ENCODE measurements at regions not wholly inside any gene's neighbourhood (a gene's known extent, or its start where the extent isn't known, plus 50 kb on each side); places are given as distances from the start of the nearest gene placed in this dataset.

DNA sequence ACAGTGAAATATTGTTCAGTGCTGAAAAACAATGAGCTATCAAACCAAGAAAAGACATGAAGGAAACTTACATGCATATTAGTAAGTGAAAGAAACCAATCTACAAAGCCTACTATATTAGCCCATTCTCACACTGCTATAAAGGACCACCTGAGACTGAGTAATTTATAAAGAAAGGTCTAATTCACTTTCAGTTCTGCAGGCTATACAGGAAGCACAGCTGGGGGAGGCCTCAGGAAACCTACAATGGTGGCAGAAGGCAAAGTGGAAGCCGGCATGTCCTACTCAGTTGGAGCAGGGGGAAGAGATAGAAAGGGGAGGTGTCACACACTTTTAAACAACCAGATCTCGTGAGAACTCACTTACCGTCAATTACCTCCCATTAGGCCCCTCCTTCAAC is 232.1 kb downstream of the TMX3 start:
- DNase-seq (ENCODE audit: low read depth) = no peak
- TF ChIP-seq, protein P1, sequence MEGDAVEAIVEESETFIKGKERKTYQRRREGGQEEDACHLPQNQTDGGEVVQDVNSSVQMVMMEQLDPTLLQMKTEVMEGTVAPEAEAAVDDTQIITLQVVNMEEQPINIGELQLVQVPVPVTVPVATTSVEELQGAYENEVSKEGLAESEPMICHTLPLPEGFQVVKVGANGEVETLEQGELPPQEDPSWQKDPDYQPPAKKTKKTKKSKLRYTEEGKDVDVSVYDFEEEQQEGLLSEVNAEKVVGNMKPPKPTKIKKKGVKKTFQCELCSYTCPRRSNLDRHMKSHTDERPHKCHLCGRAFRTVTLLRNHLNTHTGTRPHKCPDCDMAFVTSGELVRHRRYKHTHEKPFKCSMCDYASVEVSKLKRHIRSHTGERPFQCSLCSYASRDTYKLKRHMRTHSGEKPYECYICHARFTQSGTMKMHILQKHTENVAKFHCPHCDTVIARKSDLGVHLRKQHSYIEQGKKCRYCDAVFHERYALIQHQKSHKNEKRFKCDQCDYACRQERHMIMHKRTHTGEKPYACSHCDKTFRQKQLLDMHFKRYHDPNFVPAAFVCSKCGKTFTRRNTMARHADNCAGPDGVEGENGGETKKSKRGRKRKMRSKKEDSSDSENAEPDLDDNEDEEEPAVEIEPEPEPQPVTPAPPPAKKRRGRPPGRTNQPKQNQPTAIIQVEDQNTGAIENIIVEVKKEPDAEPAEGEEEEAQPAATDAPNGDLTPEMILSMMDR (IDR thresholded peaks at IDR 0.05; ENCODE audit: low read depth, low read length, missing control alignments) = no peak
- in situ Hi-C loops (cut with HindIII; ENCODE audit: low sequenced_read_pairs) = no loop called here
- no peak overlapping the region for H3K4me3 ChIP-seq (ENCODE audit: low read depth, low read length)

DNA sequence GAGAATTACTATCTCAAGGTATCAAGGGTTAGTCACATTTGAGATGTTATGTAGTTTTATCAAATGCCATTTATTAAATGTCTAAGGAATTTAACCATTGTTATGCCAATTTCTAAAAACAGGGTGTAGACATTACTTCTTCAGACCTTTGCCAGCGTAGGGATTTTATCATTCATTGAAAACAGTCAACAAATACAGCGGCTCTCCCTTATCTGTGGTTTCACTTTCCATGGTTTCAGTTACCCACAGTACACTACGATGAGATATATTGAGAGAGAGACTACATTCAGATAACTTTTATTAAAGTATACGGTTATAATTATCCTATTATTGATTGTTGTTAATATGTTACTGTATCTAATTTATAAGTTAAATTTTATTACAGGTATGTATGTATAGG is 234.7 kb downstream of the TMX3 start:
- no peak for DNase-seq (ENCODE audit: low read depth)
- in situ Hi-C loops (cut with HindIII; ENCODE audit: low sequenced_read_pairs) = no loop called here
- TF ChIP-seq, protein P1 (IDR thresholded peaks at IDR 0.05; ENCODE audit: low read depth, low read length, missing control alignments) = no peak
- H3K4me3 ChIP-seq (ENCODE audit: low read depth, low read length) = no peak overlapping the region

- TF ChIP-seq, protein P1 (IDR thresholded peaks at IDR 0.05; ENCODE audit: low read depth, low read length, missing control alignments) = no peak
- DNase-seq (ENCODE audit: low read depth) = no peak
- in situ Hi-C loops (cut with HindIII; ENCODE audit: low sequenced_read_pairs) = no loop called here
- no peak overlapping the region for H3K4me3 ChIP-seq (ENCODE audit: low read depth, low read length)
Measured at GRCh38 chr18:68478246-68478645, 236.7 kb downstream of the TMX3 start.

- DNase-seq (ENCODE audit: low read depth) = no peak
- TF ChIP-seq, protein P1 (IDR thresholded peaks at IDR 0.05; ENCODE audit: low read depth, low read length, missing control alignments) = no peak
- no peak overlapping the region for H3K4me3 ChIP-seq (ENCODE audit: low read depth, low read length)
- in situ Hi-C loops (cut with HindIII; ENCODE audit: low sequenced_read_pairs) = no loop called here
Measured at GRCh38 chr18:68475883-68476282, 239.0 kb downstream of the TMX3 start.

DNA sequence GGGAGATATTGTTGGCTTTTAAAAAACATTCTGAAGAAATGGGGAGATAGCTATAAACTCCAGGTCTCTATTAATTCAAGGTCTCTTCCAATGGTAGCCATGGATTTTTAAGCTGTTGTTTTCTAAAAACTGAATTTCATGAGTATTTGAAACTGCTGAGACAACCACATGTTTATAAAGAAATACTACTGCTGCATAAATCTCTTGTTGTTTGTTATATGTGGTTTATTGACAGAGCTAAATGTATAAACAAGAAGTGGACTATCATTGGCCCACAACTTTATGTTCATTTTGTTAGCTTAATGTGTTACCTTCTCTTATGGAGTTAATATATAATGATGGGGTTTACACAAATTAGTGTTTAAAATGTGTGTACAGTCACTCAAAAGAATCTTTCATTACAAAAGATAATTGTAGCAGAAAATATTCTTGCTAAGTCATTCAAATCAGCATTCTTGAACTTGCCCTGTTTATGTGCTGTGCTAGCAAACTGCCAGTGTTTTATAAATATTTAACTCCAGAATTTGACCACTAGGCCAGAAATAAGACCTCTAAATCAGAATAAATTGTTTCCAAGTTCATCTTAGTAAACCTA is 242.1 kb downstream of the TMX3 start:
- DNase-seq (ENCODE audit: low read depth) = no peak
- TF ChIP-seq, protein P1 (IDR thresholded peaks at IDR 0.05; ENCODE audit: low read depth, low read length, missing control alignments) = no peak
- H3K4me3 ChIP-seq (ENCODE audit: low read depth, low read length) = no peak overlapping the region
- in situ Hi-C loops (cut with HindIII; ENCODE audit: low sequenced_read_pairs) = no loop called here

- H3K4me3 ChIP-seq (ENCODE audit: low read depth, low read length) = no peak overlapping the region
- DNase-seq (ENCODE audit: low read depth) = no peak
- in situ Hi-C loops (cut with HindIII; ENCODE audit: low sequenced_read_pairs) = no loop called here
- TF ChIP-seq, protein P1 (IDR thresholded peaks at IDR 0.05; ENCODE audit: low read depth, low read length, missing control alignments) = no peak
Measured at GRCh38 chr18:68469049-68469625, 245.8 kb downstream of the TMX3 start.

All from astrocyte of the cerebellum (primary cell).